NB4 (cell line): ENCODE measurements at regions not wholly inside any gene's neighbourhood (a gene's known extent, or its start where the extent isn't known, plus 50 kb on each side); places are given as distances from the start of the nearest gene placed in this dataset.

Experiments used
- DNase-seq: peaks from one replicate; pipeline ENCODE4 v3.0.0; 2010; ENCODE audit warnings: low read depth
- H3K4me3 ChIP-seq: one replicate; pipeline ENCODE4 v1.5.1; 2011; ENCODE audit warnings: mild to moderate bottlenecking, low read depth, low read length, moderate library complexity
- CTCF ChIP-seq: IDR thresholded peaks from one replicate; pipeline ENCODE4 v1.5.1; 2012; ENCODE audit warnings: low read depth, low read length
- MAX ChIP-seq: IDR thresholded peaks from 2 replicates; pipeline ENCODE4 v1.6.1; 2011; ENCODE audit warnings: low read depth, low read length
- MYC ChIP-seq: IDR thresholded peaks from 2 replicates; pipeline ENCODE4 v1.6.1; 2011; ENCODE audit warnings: low read depth, low read length
- POLR2A ChIP-seq: IDR thresholded peaks from 2 replicates; pipeline ENCODE4 v1.6.1; 2011; ENCODE audit warnings: mild to moderate bottlenecking; ENCODE audit not compliant: insufficient read length; ENCODE audit errors: extremely low read depth

- DNase-seq, result no peak
- no peak for TF ChIP-seq MAX
- TF ChIP-seq POLR2A, result no peak
- TF ChIP-seq CTCF, result no peak
- no peak for TF ChIP-seq MYC
- no peak overlapping the region for H3K4me3 ChIP-seq
Measured at GRCh38 chr9:109725460-109725859, 54.5 kb upstream of the PALM2AKAP2 start.

GRCh38 chr9:109726119-109726518 is 53.9 kb upstream of the PALM2AKAP2 start:
- DNase-seq, result no peak
- no peak overlapping the region for H3K4me3 ChIP-seq
- no peak for TF ChIP-seq MAX

GRCh38 chr9:109728686-109729300 is 51.2 kb upstream of the PALM2AKAP2 start:
- DNase-seq, result no peak
- H3K4me3 ChIP-seq, result no peak overlapping the region
- no peak for TF ChIP-seq MAX
- TF ChIP-seq POLR2A, result no peak
- TF ChIP-seq CTCF, result no peak
- no peak for TF ChIP-seq MYC

- no peak for DNase-seq
- no peak for TF ChIP-seq MAX
- TF ChIP-seq POLR2A, result no peak
- no peak for TF ChIP-seq MYC
- TF ChIP-seq CTCF, result no peak
- H3K4me3 ChIP-seq, result no peak overlapping the region
Measured at GRCh38 chr9:109729513-109729912, 50.5 kb upstream of the PALM2AKAP2 start.
